Progenitor cell of endocrine pancreas (in vitro differentiated cells): ENCODE measurements at regions not wholly inside any gene's neighbourhood (a gene's known extent, or its start where the extent isn't known, plus 50 kb on each side); places are given as distances from the start of the nearest gene placed in this dataset.

Source experiments
- DNase-seq: peaks from one replicate; pipeline ENCODE4 v3.0.0; 2021; ENCODE audit warnings: low spot score; ENCODE audit not compliant: unreplicated experiment
- H3K27ac Mint-ChIP-seq: 2 replicates; pipeline ENCODE4 v1.8.0; 2021; ENCODE audit warnings: mild to moderate bottlenecking, moderate library complexity, mixed read lengths
- H3K27me3 Mint-ChIP-seq: 2 replicates; pipeline ENCODE4 v1.8.0; 2021; ENCODE audit warnings: mixed read lengths
- H3K36me3 Mint-ChIP-seq: 2 replicates; pipeline ENCODE4 v1.8.0; 2022; ENCODE audit warnings: mixed read lengths; ENCODE audit not compliant: insufficient read depth
- H3K4me1 Mint-ChIP-seq: 2 replicates; pipeline ENCODE4 v1.8.0; 2021; ENCODE audit warnings: low read depth, mixed read lengths
- H3K4me3 Mint-ChIP-seq: 2 replicates; pipeline ENCODE4 v1.8.0; 2021; ENCODE audit warnings: low read depth, mild to moderate bottlenecking, moderate library complexity, mixed read lengths
- H3K9me3 Mint-ChIP-seq: 2 replicates; pipeline ENCODE4 v1.8.0; 2021; ENCODE audit warnings: low read depth, mixed read lengths
- CTCF ChIP-seq: fragments of 200-600 bp; sonication (generic); IDR thresholded peaks from one replicate; pipeline ENCODE4 v1.5.0; 2021; ENCODE audit warnings: antibody characterized with exemption, mild to moderate bottlenecking; ENCODE audit not compliant: unreplicated experiment

GRCh38 chr3:127488141-127488672 is 102.3 kb downstream of the TPRA1 start:
- H3K27me3 Mint-ChIP-seq: peaks cover 6% of the 10 kb centered on the region
- no peak overlapping the region for H3K27ac Mint-ChIP-seq
- H3K4me1 Mint-ChIP-seq: no peaks in the 10 kb centered on the region
- no peak for DNase-seq
- no peaks in the 10 kb centered on the region for H3K9me3 Mint-ChIP-seq
- TF ChIP-seq CTCF: no peak
- H3K4me3 Mint-ChIP-seq: no peak overlapping the region
- no peaks in the 10 kb centered on the region for H3K36me3 Mint-ChIP-seq

- no peaks in the 10 kb centered on the region for H3K9me3 Mint-ChIP-seq
- no peaks in the 10 kb centered on the region for H3K36me3 Mint-ChIP-seq
- no peaks in the 10 kb centered on the region for H3K4me1 Mint-ChIP-seq
- DNase-seq: no peak
- no peak for TF ChIP-seq CTCF
- no peak overlapping the region for H3K4me3 Mint-ChIP-seq
- H3K27ac Mint-ChIP-seq: no peak overlapping the region
- H3K27me3 Mint-ChIP-seq: peaks cover 10% of the 10 kb centered on the region
These were observed 103.3 kb downstream of the TPRA1 start for GRCh38 chr3:127487196-127487595.

GRCh38 chr3:127486321-127486944 is 104.1 kb downstream of the TPRA1 start:
- H3K4me1 Mint-ChIP-seq: no peaks in the 10 kb centered on the region

GRCh38 chr3:127485396-127486170 is 105.0 kb downstream of the TPRA1 start:
- no peaks in the 10 kb centered on the region for H3K4me1 Mint-ChIP-seq
- H3K9me3 Mint-ChIP-seq: no peaks in the 10 kb centered on the region
- no peak overlapping the region for H3K27ac Mint-ChIP-seq
- H3K36me3 Mint-ChIP-seq: no peaks in the 10 kb centered on the region
- peaks cover 10% of the 10 kb centered on the region for H3K27me3 Mint-ChIP-seq
- peak; percentile 4 for DNase-seq
- no peak overlapping the region for H3K4me3 Mint-ChIP-seq
- TF ChIP-seq CTCF: no peak

More at GRCh38 chr3:127486321-127486944, 104.1 kb downstream of the TPRA1 start:
- Mint-ChIP-seq H3K4me3 (no peak overlapping the region), H3K9me3 (no peaks in the 10 kb centered on the region), H3K36me3 (no peaks in the 10 kb centered on the region), H3K27me3 (peaks cover 10% of the 10 kb centered on the region), H3K27ac (no peak overlapping the region)
- DNase-seq: no peak
- no peak for TF ChIP-seq CTCF

GRCh38 chr3:127484601-127485388 is 105.7 kb downstream of the TPRA1 start:
- peaks cover 10% of the 10 kb centered on the region for H3K27me3 Mint-ChIP-seq
- no peaks in the 10 kb centered on the region for H3K4me1 Mint-ChIP-seq
- peak; percentile 7 for DNase-seq
- H3K4me3 Mint-ChIP-seq: no peak overlapping the region
- no peak for TF ChIP-seq CTCF
- no peaks in the 10 kb centered on the region for H3K9me3 Mint-ChIP-seq
- H3K36me3 Mint-ChIP-seq: no peaks in the 10 kb centered on the region
- H3K27ac Mint-ChIP-seq: no peak overlapping the region
